Neural cell (in vitro differentiated cells): ENCODE measurements at regions not wholly inside any gene's neighbourhood (a gene's known extent, or its start where the extent isn't known, plus 50 kb on each side); places are given as distances from the start of the nearest gene placed in this dataset.

ENCODE experiments used
- H2AFZ ChIP-seq: fragments of 200-600, 300-800 bp; sonication (generic), shearing (Covaris generic); 2 replicates; pipeline ENCODE4 v1.6.0; 2014; ENCODE audit warnings: low read depth, mild to moderate bottlenecking, antibody characterized with exemption, low read length, moderate library complexity
- H3F3A ChIP-seq: fragments of 200-600 bp; shearing (Covaris generic); 2 replicates; pipeline ENCODE4 v1.6.1; 2016; ENCODE audit warnings: mild to moderate bottlenecking, moderate library complexity, mixed read lengths, antibody characterized with exemption, low read length; ENCODE audit not compliant: insufficient read depth, poor library complexity, severe bottlenecking
- H3K27ac ChIP-seq: fragments of 200-600, 300-800 bp; sonication (generic), shearing (Covaris generic); 2 replicates; pipeline ENCODE4 v1.5.1; 2014; ENCODE audit warnings: mild to moderate bottlenecking, low read length, moderate library complexity
- H3K27me3 ChIP-seq: fragments of 300-800, 200-600 bp; sonication (generic), shearing (Covaris generic); 2 replicates; pipeline ENCODE4 v1.6.0; 2014; ENCODE audit warnings: mild to moderate bottlenecking, low read depth, low read length, moderate library complexity; ENCODE audit not compliant: insufficient read depth
- H3K36me3 ChIP-seq: fragments of 300-800, 200-600 bp; sonication (generic), shearing (Covaris generic); 2 replicates; pipeline ENCODE4 v1.5.1; 2014; ENCODE audit warnings: mild to moderate bottlenecking, antibody characterized with exemption, low read length, moderate library complexity; ENCODE audit not compliant: insufficient read depth
- H3K4me2 ChIP-seq: fragments of 300-800, 200-600 bp; sonication (generic), shearing (Covaris generic); 2 replicates; pipeline ENCODE4 v1.6.0; 2014; ENCODE audit warnings: mild to moderate bottlenecking, low read length
- H3K4me3 ChIP-seq: fragments of 300-800, 200-600 bp; sonication (generic), shearing (Covaris generic); 2 replicates; pipeline ENCODE4 v1.5.1; 2014; ENCODE audit warnings: mild to moderate bottlenecking, low read length, moderate library complexity
- H3K79me2 ChIP-seq: fragments of 200-600 bp; shearing (Covaris generic); replicated peaks from 2 replicates; pipeline ENCODE4 v1.6.0; 2014; ENCODE audit warnings: mild to moderate bottlenecking, low read length, moderate library complexity; ENCODE audit not compliant: insufficient read depth
- H3K9ac ChIP-seq: fragments of 300-800, 200-600 bp; sonication (generic), shearing (Covaris generic); 2 replicates; pipeline ENCODE4 v1.6.1; 2016; ENCODE audit warnings: mild to moderate bottlenecking, low read length, mixed read lengths
- H3K9me2 ChIP-seq: fragments of 200-600 bp; shearing (Covaris generic); 2 replicates; pipeline ENCODE4 v1.6.1; 2016; ENCODE audit warnings: mild to moderate bottlenecking, low read length, mixed read lengths; ENCODE audit not compliant: insufficient read depth
- H3K9me3 ChIP-seq: fragments of 200-600, 300-800 bp; sonication (generic), shearing (Covaris generic); 2 replicates; pipeline ENCODE4 v1.6.1; 2016; ENCODE audit warnings: mild to moderate bottlenecking, mixed run types, low read length, moderate library complexity, mixed read lengths
- H4K20me1 ChIP-seq: fragments of 200-600 bp; shearing (Covaris generic); 2 replicates; pipeline ENCODE4 v1.6.1; 2016; ENCODE audit warnings: mild to moderate bottlenecking, mixed run types; ENCODE audit not compliant: insufficient read depth
- CTCF ChIP-seq: fragments of 450-650 bp; IDR thresholded peaks from 2 replicates; pipeline ENCODE4 v1.5.1; 2014; ENCODE audit warnings: antibody characterized with exemption, mild to moderate bottlenecking, moderate library complexity; ENCODE audit not compliant: poor library complexity, severe bottlenecking
- EP300 ChIP-seq: fragments of 450-650 bp; conservative IDR thresholded peaks from 2 replicates; pipeline ENCODE4 v1.6.1; 2014; ENCODE audit warnings: antibody characterized with exemption, mild to moderate bottlenecking, moderate library complexity; ENCODE audit not compliant: poor library complexity, severe bottlenecking
- EZH2 ChIP-seq: fragments of 200-600, 300-800 bp; shearing (Covaris generic), sonication (generic); IDR thresholded peaks from 2 replicates; pipeline ENCODE4 v1.6.1; 2014; ENCODE audit warnings: antibody characterized with exemption, low read length, borderline replicate concordance, mild to moderate bottlenecking; ENCODE audit not compliant: insufficient read depth, poor library complexity, severe bottlenecking
- MXI1 ChIP-seq: fragments of 450-650 bp; conservative IDR thresholded peaks from 2 replicates; pipeline ENCODE4 v1.6.1; 2014; ENCODE audit warnings: antibody characterized with exemption, mild to moderate bottlenecking; ENCODE audit not compliant: poor library complexity, severe bottlenecking
- POLR2AphosphoS5 ChIP-seq: IDR thresholded peaks from 2 replicates; pipeline ENCODE4 v1.6.1; 2012
- RAD21 ChIP-seq: fragments of 450-650 bp; conservative IDR thresholded peaks from 2 replicates; pipeline ENCODE4 v1.6.1; 2014; ENCODE audit warnings: antibody characterized with exemption, mild to moderate bottlenecking, moderate library complexity
- REST ChIP-seq: IDR thresholded peaks from 2 replicates; pipeline ENCODE4 v1.6.1; 2012; ENCODE audit warnings: borderline replicate concordance
- SMC3 ChIP-seq: fragments of 450-650 bp; conservative IDR thresholded peaks from 2 replicates; pipeline ENCODE4 v1.6.1; 2014; ENCODE audit warnings: antibody characterized with exemption, mild to moderate bottlenecking, moderate library complexity; ENCODE audit not compliant: poor library complexity
- TAF1 ChIP-seq: IDR thresholded peaks from 2 replicates; pipeline ENCODE4 v1.6.1; 2012; ENCODE audit warnings: low read depth

DNA sequence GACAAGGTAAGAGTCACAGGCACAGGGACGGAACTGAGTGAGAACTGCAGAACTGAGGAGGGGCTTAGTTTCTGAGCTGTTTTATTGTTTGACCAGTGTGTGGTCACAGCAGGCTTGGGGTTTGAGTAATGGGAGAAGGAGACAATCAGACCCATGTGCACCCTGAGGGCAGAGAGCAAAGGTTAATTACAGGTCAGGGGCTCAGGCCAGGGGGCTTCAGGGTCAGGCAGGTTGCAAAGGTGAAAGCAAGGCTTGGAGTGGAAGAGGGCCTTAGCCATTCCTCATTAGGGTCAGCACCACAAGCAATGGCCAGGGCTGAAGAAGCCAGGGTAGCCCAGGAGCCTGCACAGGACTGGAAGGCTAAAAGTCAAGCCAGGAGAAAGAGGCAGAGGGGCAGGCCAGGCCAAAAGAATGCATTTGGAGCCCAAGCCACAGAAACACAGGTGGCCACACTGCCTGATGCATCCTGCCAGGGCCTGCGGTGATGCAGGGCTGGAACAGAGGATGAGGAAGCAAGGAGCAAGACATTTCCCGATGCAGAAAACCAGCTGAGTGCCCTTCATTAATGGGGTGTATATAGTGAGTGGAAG is 209.8 kb upstream of the GYPC start:
- H3K27ac ChIP-seq: no peak overlapping the region
- TF ChIP-seq EZH2 (no peak), REST (no peak), SMC3 (no peak), CTCF (no peak), RAD21 (no peak), EP300 (no peak), POLR2AphosphoS5 (no peak), MXI1 (no peak), TAF1 (no peak)
- no peaks in the 10 kb centered on the region for H4K20me1 ChIP-seq
- H2AFZ ChIP-seq: no peak overlapping the region
- H3K9me3 ChIP-seq: no peaks in the 10 kb centered on the region
- H3K27me3 ChIP-seq: no peaks in the 10 kb centered on the region
- H3F3A ChIP-seq: no peaks in the 10 kb centered on the region
- H3K79me2 ChIP-seq: no peaks in the 10 kb centered on the region
- no peak overlapping the region for H3K4me3 ChIP-seq
- no peaks in the 10 kb centered on the region for H3K36me3 ChIP-seq
- no peaks in the 10 kb centered on the region for H3K9me2 ChIP-seq
- H3K4me2 ChIP-seq: no peak overlapping the region
- H3K9ac ChIP-seq: no peak overlapping the region

- Histone ChIP-seq H3K9me2 (no peaks in the 10 kb centered on the region), H3K4me3 (no peak overlapping the region), H3K27ac (no peak overlapping the region), H3K27me3 (no peaks in the 10 kb centered on the region), H2AFZ (no peak overlapping the region), H3K79me2 (no peaks in the 10 kb centered on the region), H3F3A (no peaks in the 10 kb centered on the region), H3K4me2 (no peak overlapping the region), H3K9me3 (no peaks in the 10 kb centered on the region), H4K20me1 (no peaks in the 10 kb centered on the region), H3K36me3 (no peaks in the 10 kb centered on the region), H3K9ac (no peak overlapping the region)
- TF ChIP-seq EZH2 (no peak), CTCF (no peak), TAF1 (no peak), REST (no peak), POLR2AphosphoS5 (no peak), EP300 (no peak), MXI1 (no peak), RAD21 (no peak), SMC3 (no peak)
Measured at GRCh38 chr2:126448611-126449010, 207.3 kb upstream of the GYPC start.
